HG03135 (cell line): ENCODE measurements at regions not wholly inside any gene's neighbourhood (a gene's known extent, or its start where the extent isn't known, plus 50 kb on each side); places are given as distances from the start of the nearest gene placed in this dataset.

Experiments
- ATAC-seq: cut with Tn5 transposase; IDR thresholded peaks from one replicate; pipeline ENCODE4 v1.9.1; 2021; ENCODE audit warnings: mild to moderate bottlenecking, moderate library complexity; ENCODE audit not compliant: unreplicated experiment

GRCh38 chr6:54991761-54992330, 145.3 kb downstream of the FAM83B start:
- no peak for ATAC-seq

- ATAC-seq: peak; percentile 65
These were observed 146.2 kb downstream of the FAM83B start for GRCh38 chr6:54992789-54993188.

- no peak for ATAC-seq
These were observed 146.7 kb downstream of the FAM83B start for GRCh38 chr6:54993294-54993693.

DNA sequence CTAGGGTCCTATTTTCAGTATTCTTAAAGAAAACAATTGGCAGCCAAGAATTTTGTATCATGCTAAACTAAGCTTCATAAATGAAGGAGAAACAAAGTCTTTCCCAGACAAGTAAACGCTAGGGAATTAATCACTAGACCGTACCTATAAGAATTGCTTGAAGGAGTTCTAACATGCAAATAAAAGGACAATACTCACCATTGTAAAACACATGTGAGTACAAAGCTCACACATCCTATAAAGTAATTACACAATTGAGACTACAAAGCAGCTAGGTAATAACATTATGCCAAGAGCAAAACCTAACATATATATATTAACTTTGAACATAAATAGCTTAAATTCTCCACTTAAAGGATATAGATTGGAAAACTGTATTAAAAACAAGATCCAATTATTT, 147.4 kb downstream of the FAM83B start:
- ATAC-seq: no peak

GRCh38 chr6:54998576-54998975, 152.0 kb downstream of the FAM83B start:
- no peak for ATAC-seq

- ATAC-seq: no peak
These were observed 157.3 kb downstream of the FAM83B start for GRCh38 chr6:55003719-55004430.

DNA sequence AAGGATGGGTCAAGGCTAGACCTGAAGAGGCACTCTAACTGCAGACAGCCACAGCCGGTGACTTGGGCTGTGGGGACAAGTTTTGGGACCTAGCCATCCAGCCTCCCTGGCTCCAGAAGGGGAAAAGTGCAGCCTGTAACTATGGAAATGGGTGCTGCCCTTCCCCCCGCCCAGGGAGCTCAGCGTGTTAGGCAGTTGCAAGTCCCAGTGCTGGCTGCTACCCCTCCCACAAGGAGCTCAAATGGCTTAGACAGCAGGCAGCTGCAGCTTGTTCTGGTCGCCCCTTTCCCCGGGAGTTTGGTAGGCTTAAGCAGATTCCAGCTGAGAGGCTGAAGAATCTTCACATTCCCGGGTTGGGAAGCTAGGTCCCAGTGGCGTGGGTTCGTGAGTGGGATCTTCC, 162.6 kb downstream of the FAM83B start:
- ATAC-seq: no peak

GRCh38 chr6:55011034-55011433, 163.3 kb upstream of the HCRTR2 start:
- no peak for ATAC-seq

- no peak for ATAC-seq
These were observed 161.9 kb upstream of the HCRTR2 start for GRCh38 chr6:55012454-55012853.

DNA sequence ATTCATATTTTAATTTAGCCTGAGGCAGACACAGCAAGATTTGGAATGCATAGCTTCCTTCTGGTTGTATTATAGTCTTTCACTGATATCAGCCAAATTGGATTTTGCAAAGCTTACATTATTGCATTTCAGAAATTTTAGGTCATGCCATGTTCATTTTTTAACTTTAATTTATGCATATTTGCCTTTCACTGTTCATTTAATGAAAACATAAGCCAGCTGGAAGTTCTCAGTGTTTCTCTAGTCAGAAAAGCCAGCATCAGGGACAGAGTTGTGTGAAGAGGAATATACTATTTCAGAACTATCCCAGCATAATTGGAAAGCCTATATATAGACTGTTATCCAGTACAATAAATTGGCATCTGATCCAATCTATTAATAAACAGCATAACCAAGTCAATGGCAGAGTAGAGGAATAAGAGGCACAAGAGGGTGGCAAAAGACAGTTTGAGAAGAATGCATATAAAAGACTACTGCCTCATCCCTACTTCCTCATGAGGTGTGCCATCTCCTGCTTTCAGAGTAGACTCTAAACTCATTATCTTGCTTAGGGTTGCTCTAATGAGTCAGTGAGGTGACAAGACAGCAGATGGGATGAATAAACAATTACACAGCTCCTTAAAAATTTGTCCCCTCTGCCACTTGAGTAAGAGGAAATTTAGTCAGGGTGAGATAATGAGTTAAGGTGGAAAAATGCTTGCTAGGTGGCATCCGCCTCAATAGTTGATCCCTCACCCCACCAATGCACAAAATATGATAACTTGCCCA, 159.8 kb upstream of the HCRTR2 start:
- ATAC-seq: no peak

- ATAC-seq: no peak
These were observed 158.1 kb upstream of the HCRTR2 start for GRCh38 chr6:55016261-55016660.

DNA sequence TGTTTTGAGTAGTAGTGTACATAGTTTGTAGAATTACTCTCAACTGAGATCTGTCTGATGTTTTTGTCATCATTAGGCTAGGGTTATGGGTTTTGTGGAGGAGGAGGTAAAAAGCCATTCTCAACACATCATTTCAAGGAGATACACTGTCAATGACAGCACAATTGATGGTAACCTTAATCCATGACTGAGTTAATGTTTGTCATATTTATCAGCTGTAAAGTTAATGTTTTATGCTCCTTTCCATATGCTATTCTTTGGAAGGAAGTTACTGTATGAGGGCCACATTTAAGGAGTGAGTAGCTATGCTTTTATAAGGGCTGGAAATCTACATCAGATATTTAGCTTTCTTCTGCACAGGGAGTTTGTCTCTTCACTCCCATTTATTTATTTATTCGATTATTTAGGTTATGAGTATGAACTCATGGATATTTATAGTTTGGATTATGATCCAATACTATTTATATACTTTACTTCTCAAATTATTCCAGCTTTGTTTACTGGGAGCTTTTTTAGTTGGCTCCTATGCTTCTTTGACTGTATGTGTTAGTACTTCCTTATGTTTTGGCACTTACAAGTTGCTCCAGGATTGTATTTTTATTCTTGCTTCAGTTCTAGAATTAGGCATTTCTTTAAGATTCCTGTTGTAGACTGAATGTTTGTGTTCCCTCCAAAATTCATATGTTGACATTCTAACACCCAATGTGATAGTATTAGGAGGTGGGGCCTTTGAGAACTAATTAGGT, 156.6 kb upstream of the HCRTR2 start:
- ATAC-seq: no peak

DNA sequence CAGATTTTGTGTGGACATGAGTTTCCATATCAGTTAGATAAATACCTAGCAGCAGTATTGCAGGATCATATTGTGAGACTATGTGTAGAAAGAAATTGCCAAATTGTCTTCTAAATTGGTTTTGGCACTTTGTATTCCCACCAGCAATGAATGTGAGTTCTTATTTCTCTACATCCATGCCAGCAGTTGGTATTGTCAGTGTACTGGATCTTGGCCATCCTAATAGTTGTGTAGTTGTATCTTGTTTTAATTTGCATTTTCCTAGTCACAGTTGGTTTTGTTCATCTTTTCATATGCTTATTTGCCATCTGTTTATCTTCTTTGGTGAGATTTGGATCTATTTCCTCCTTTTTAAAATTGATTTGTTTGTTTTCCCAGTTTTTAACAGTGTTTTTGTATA, 154.7 kb upstream of the HCRTR2 start:
- no peak for ATAC-seq

GRCh38 chr6:55023230-55023629, 151.1 kb upstream of the HCRTR2 start:
- no peak for ATAC-seq

- ATAC-seq: no peak
These were observed 141.2 kb upstream of the HCRTR2 start for GRCh38 chr6:55033016-55033546.

DNA sequence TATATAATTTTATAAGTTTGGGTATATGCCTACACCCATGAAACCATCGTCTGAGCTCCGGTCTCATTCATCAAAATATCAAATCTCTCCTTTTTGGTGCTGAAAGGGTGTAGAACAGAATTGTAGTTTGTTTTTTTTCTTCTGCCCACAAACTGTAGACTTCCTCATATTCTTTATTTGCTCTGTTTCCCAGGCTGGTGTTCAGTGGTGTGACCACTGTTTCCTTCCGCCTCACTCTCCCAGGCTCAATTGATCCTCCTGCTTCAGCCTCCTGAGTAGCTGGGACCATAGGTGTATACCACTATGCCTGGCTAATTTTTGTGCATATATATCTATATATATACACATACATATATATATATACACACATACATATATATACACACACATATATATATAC, 139.6 kb upstream of the HCRTR2 start:
- no peak for ATAC-seq

DNA sequence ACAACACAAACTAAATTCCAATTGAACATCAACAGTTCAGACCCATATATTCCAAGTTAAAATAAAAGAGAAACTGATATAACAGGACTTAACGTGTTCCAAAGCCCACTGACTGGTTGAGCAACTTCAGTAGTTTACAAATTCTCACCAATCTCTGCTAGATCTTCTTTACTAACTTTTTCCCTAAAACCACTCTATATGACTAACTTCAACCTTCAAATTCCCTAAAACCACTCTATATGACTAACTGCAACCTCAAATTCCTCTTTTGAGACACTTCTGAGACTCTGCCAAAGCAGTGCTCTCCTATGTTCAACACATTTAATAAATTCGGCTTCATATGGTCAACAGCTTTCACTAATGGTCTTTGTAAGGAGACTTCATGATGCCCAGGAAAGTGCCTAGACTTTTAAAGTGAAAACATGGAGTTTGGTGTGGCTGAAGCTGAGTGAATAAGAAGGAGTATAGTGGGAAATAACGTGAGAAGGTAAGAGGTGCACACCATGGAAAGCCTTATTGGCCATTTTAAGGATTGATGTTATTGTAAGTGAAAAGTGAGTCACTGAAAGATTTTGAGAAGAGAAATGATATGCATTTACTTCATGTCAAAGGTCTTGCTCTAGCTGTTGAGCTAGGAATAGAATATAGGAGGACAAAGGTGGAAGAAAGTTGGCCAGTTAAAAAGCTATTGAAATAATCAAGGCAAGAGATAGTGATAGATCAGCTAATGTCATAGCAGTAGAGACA, 134.0 kb upstream of the HCRTR2 start:
- ATAC-seq: no peak

DNA sequence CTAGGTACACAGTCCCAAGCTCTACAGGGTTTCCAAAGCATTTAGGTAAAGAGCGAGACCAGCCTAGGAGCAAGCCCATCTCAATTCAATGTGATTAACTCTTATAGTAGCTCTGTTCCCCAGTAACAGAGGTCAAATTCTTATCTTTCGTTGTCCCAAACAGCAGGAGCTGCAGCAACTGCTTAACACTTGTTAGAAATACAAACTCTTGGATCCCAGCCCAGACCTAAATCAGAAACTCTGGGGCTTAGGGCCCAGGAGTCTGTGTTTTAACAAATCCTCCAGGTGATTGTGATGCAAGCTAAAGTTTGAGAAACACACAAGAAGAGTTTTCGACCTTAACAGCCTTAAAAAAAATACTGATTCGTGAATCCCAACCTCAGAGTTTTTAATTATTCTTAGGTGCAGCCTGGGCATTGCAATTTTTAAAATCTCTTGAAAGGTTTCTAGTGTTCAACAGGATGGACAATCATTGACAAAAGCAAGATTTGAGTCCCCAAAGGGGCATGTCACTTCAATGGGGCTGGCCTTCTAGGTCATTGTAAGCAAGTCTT, 127.4 kb upstream of the HCRTR2 start:
- no peak for ATAC-seq

- no peak for ATAC-seq
These were observed 126.8 kb upstream of the HCRTR2 start for GRCh38 chr6:55047451-55048044.

- ATAC-seq: no peak
These were observed 124.4 kb upstream of the HCRTR2 start for GRCh38 chr6:55049866-55050265.
